ENCODE measurements at regions not wholly inside any gene's neighbourhood (a gene's known extent, or its start where the extent isn't known, plus 50 kb on each side); places are given as distances from the start of the nearest gene placed in this dataset.

DNA sequence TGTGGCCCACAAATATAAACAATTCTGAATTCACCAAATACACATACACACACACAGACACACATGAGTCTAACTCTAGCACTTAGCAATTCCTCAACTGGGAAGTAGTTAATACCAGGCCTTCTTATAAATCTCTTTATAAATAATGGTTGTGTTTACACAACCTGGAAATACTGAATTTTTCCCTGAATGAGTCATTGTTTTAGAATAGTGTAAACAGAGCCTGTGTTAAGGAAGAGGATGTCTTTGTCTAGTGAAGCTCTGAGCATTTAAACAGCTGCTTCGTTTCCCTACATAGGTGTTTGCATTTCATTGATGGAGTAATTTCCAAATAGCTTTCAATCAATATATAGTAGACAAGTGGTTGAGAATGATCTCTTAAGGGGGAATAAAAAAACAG lies 218.8 kb downstream of the BTG1 start:
- no peak for ATAC-seq (ENCODE audit: low read depth)
- POLR2A ChIA-PET, result no interaction called here
- no peak overlapping the region for H3K4me2 ChIP-seq (replicated peaks; ENCODE audit: low read depth, low read length, poor library complexity, severe bottlenecking)

DNA sequence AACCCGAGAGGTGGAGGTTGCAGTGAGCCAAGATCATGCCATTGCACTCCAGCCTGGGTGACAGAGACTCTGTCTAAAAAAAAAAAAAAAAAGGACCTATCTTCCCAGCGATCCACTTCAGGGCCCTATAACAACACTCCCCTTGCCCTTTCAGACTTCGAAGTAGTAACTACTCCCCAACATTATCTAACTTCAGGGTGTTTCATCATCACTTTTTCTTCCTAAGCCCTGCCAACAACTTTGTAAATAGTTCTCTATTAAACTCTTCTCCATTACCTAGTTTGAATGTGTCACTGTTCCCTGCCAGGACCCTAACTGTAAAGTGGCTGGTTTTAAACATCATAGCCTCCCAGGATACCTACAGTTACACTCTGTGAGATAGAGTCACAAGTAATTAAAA lies 220.8 kb downstream of the BTG1 start:
- Histone ChIP-seq H3K4me3 (ENCODE audit: control extremely low read depth in 1 of 5, extremely low read depth in 1 of 5, insufficient read depth in 1 of 5, low read depth in 2 of 5, low read length in 4 of 5) (no peak overlapping the region), H3K27ac (ENCODE audit: low read length in 2 of 2) (no peak overlapping the region), H3K27me3 (replicated peaks in 1 of 4; ENCODE audit: control extremely low read depth in 1 of 4, control insufficient read depth in 3 of 4, insufficient read depth in 4 of 4, low read length in 3 of 4) (no peaks in the 10 kb centered on the region), H2AFZ (ENCODE audit: insufficient read depth, low read depth, low read length, poor library complexity, severe bottlenecking) (no peak overlapping the region), H4K20me1 (ENCODE audit: control insufficient read depth, insufficient read depth, low read length, poor library complexity, severe bottlenecking) (no peaks in the 10 kb centered on the region), H3K9me3 (ENCODE audit: control extremely low read depth in 1 of 3, control insufficient read depth in 2 of 3, insufficient read depth in 1 of 3, low read length in 2 of 3) (peaks cover 0 to 10% (median 0%) of the 10 kb centered on the region in 3 donors), H3K4me1 (ENCODE audit: control insufficient read depth in 2 of 2, insufficient read depth in 2 of 2, low read length in 2 of 2) (no peaks in the 10 kb centered on the region), H3K4me2 (replicated peaks; ENCODE audit: low read depth, low read length, poor library complexity, severe bottlenecking) (no peak overlapping the region), H3K36me3 (replicated peaks in 1 of 2; ENCODE audit: control extremely low read depth in 1 of 2, control insufficient read depth in 1 of 2, extremely low read depth in 1 of 2, insufficient read depth in 2 of 2, low read length in 1 of 2) (peaks cover 0 to 1% of the 10 kb centered on the region in 2 experiments), H3K79me2 (ENCODE audit: control insufficient read depth, insufficient read depth, low read length) (no peaks in the 10 kb centered on the region), H3K9ac (ENCODE audit: low read length) (no peak overlapping the region)
- ChIA-PET POLR2A (no interaction called here), CTCF (no interaction called here)
- Mint-ChIP-seq H3K27me3 (peaks cover 3% of the 10 kb centered on the region), H3K4me1 (no peaks in the 10 kb centered on the region), H3K27ac (no peak overlapping the region), H3K9me3 (ENCODE audit: insufficient read depth) (no peaks in the 10 kb centered on the region), H3K4me3 (no peak overlapping the region)
- TF ChIP-seq EZH2 (IDR thresholded peaks at IDR 0.05; ENCODE audit: borderline replicate concordance, insufficient read depth, low read depth, low read length, poor library complexity, severe bottlenecking), result no peak
- TF ChIP-seq, protein P1, sequence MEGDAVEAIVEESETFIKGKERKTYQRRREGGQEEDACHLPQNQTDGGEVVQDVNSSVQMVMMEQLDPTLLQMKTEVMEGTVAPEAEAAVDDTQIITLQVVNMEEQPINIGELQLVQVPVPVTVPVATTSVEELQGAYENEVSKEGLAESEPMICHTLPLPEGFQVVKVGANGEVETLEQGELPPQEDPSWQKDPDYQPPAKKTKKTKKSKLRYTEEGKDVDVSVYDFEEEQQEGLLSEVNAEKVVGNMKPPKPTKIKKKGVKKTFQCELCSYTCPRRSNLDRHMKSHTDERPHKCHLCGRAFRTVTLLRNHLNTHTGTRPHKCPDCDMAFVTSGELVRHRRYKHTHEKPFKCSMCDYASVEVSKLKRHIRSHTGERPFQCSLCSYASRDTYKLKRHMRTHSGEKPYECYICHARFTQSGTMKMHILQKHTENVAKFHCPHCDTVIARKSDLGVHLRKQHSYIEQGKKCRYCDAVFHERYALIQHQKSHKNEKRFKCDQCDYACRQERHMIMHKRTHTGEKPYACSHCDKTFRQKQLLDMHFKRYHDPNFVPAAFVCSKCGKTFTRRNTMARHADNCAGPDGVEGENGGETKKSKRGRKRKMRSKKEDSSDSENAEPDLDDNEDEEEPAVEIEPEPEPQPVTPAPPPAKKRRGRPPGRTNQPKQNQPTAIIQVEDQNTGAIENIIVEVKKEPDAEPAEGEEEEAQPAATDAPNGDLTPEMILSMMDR (IDR thresholded peaks at IDR 0.05), result no peak
- 89% methylated on average over 3 of the region's 3 CpGs for WGBS (ENCODE audit: insufficient coverage)
- no peak for DNase-seq
- no peak for ATAC-seq (ENCODE audit: low read depth)
- intact Hi-C loops (cut with micrococcal nuclease), result no loop called here

More for the DNA sequence above, 218.8 kb downstream of the BTG1 start:
- H3K9me3 ChIP-seq (ENCODE audit: control extremely low read depth in 1 of 3, control insufficient read depth in 2 of 3, insufficient read depth in 1 of 3, low read length in 2 of 3), result peaks cover 0 to 10% (median 0%) of the 10 kb centered on the region in 3 donors
- no CpG with 5 or more reads among the region's 1 CpG for WGBS (ENCODE audit: insufficient coverage)
- H4K20me1 ChIP-seq (ENCODE audit: control insufficient read depth, insufficient read depth, low read length, poor library complexity, severe bottlenecking), result no peaks in the 10 kb centered on the region
- no peak overlapping the region for H3K9ac ChIP-seq (ENCODE audit: low read length)
- no peaks in the 10 kb centered on the region for H3K4me1 ChIP-seq (ENCODE audit: control insufficient read depth in 2 of 2, insufficient read depth in 2 of 2, low read length in 2 of 2)
- no peak for TF ChIP-seq EZH2 (IDR thresholded peaks at IDR 0.05; ENCODE audit: borderline replicate concordance, insufficient read depth, low read depth, low read length, poor library complexity, severe bottlenecking)
- CTCF ChIA-PET, result no interaction called here
- H3K9me3 Mint-ChIP-seq (ENCODE audit: insufficient read depth), result no peaks in the 10 kb centered on the region
- H3K36me3 ChIP-seq (replicated peaks in 1 of 2; ENCODE audit: control extremely low read depth in 1 of 2, control insufficient read depth in 1 of 2, extremely low read depth in 1 of 2, insufficient read depth in 2 of 2, low read length in 1 of 2), result no peaks in the 10 kb centered on the region
- no peaks in the 10 kb centered on the region for H3K79me2 ChIP-seq (ENCODE audit: control insufficient read depth, insufficient read depth, low read length)
- peaks cover 3% of the 10 kb centered on the region for H3K27me3 Mint-ChIP-seq
- H3K4me1 Mint-ChIP-seq, result no peaks in the 10 kb centered on the region
- no peak overlapping the region for H3K4me3 Mint-ChIP-seq
- H3K27ac Mint-ChIP-seq, result no peak overlapping the region
- intact Hi-C loops (cut with micrococcal nuclease), result no loop called here
- H3K4me3 ChIP-seq (ENCODE audit: control extremely low read depth in 1 of 5, extremely low read depth in 1 of 5, insufficient read depth in 1 of 5, low read depth in 2 of 5, low read length in 4 of 5), result no peak overlapping the region
- H3K27me3 ChIP-seq (replicated peaks in 1 of 4; ENCODE audit: control extremely low read depth in 1 of 4, control insufficient read depth in 3 of 4, insufficient read depth in 4 of 4, low read length in 3 of 4), result no peaks in the 10 kb centered on the region
- H3K27ac ChIP-seq (ENCODE audit: low read length in 2 of 2), result no peak overlapping the region
- DNase-seq, result no peak
- H2AFZ ChIP-seq (ENCODE audit: insufficient read depth, low read depth, low read length, poor library complexity, severe bottlenecking), result no peak overlapping the region
